ENCODE measurements at regions not wholly inside any gene's neighbourhood (a gene's known extent, or its start where the extent isn't known, plus 50 kb on each side); places are given as distances from the start of the nearest gene placed in this dataset.

GRCh38 chr14:101004954-101005353, 101.4 kb upstream of the RTL1 start:
- DNase-seq: no peak

- DNase-seq: no peak
Observed at GRCh38 chr14:101005447-101005846, 101.9 kb upstream of the RTL1 start.

GRCh38 chr14:101006008-101006407, 102.5 kb upstream of the RTL1 start:
- DNase-seq: no peak

DNA sequence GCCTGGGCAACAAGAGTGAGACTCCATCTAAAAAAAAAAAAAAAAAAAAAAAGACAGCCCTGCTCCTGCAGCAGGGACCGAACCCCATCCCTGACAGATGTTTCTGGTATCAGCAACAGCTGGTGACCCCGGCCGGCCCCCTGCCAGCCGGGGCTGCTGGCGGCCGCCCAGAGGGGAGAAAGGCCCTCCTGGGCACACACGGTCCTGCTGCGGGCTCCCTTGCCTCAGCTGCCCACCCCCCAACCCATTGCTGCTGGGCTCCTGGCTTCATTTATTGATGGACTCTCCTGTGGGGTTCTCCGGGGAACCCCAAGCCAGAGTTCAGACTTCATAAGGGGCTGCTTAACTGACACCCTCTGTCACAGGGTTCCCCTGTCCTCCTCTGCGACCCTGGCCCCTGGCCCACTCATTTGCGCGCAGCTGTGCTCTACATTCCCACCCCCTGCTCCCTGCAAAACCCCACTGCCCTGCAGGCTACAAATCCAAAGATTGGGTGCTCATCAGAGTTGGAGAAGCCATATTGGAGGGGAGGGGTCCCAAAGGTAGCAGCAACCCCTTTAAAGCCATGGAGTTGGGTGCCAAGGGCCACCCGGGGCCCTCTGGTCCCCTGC, 103.6 kb upstream of the RTL1 start:
- DNase-seq: no peak

GRCh38 chr14:101007765-101008164, 104.2 kb upstream of the RTL1 start:
- DNase-seq: no peak

DNA sequence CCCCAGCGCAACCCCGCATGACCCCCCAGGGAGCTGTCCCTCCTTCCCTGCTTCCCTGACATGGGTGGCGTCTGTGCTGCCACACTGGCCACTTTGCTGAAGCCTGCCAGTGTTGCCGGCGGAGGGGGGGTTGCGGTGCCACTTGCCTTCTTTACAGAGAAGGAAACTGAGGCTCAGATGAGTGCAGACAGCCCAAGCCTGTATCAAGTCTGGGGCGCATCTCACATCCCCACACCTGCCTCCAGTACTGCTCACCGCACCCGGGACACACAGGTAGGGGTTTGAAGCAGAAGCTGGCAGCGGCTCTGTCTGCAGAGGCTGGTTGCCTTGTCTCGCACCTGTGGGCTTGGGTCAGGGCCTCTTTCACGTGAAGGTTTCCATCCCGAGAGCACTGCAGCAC, 104.7 kb upstream of the RTL1 start:
- no peak for DNase-seq

- DNase-seq: no peak
Observed at GRCh38 chr14:101008631-101009336, 105.3 kb upstream of the RTL1 start.

- DNase-seq: no peak
Observed at GRCh38 chr14:101009531-101009930, 106.0 kb upstream of the RTL1 start.

DNA sequence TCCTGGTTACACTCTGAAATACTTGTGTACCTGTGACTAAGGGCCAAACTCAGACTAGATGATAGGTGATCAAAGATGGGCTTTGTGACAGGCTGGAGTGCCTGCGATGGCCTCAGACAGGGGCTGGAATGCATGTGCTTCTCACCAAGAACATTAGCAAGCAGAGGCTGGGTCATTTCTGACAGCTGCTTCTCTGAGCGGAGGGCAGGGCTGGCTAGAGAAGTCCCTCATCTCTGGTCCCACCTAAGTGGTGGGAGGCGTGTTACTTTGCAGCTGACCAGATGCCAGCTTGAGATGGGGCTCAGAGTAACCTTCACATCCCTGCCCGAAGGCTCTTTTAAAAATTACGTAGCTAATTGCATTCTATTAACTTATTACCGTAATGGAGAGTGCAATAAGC, 106.8 kb upstream of the RTL1 start:
- DNase-seq: no peak

DNA sequence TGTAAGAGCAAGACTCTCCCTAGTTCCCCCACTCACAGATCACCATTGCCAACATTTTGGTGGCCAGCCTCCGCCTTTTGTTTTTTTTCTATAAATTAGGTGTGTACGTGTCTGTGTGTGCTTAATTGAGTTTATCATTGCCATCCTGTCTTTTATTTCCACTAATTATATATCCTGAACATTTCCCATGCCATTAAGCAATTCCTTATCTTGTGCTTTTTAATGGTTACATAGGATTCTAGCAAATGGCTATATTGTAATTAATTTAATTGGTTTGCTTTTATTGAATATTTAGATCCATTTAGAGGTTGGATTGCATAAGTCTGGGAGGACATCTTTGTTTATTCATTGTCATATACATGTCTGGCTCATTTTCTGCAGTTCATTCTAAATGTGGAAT, 107.3 kb upstream of the RTL1 start:
- no peak for DNase-seq

DNA sequence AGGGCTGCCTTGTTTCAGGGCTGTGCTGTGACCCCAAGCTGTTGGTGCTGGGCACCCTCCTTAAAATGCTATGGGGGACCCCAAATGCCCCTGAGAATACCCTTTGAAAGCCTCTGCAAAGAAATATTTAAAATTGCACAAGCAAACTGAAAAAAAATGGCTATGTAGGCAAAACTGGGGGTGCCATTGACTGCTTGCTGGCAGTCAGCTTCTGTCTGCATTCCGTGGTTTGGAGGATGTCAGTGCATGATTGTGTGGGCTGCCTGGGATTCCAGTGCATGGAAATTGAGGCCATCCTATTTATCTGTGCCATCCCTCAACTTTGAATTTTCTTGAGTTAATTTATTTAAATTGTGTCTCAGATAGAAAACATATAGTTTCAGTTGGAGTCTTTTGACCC, 113.7 kb upstream of the RTL1 start:
- DNase-seq: no peak

- DNase-seq: no peak
Observed at GRCh38 chr14:101017806-101018560, 114.5 kb upstream of the RTL1 start.

DNA sequence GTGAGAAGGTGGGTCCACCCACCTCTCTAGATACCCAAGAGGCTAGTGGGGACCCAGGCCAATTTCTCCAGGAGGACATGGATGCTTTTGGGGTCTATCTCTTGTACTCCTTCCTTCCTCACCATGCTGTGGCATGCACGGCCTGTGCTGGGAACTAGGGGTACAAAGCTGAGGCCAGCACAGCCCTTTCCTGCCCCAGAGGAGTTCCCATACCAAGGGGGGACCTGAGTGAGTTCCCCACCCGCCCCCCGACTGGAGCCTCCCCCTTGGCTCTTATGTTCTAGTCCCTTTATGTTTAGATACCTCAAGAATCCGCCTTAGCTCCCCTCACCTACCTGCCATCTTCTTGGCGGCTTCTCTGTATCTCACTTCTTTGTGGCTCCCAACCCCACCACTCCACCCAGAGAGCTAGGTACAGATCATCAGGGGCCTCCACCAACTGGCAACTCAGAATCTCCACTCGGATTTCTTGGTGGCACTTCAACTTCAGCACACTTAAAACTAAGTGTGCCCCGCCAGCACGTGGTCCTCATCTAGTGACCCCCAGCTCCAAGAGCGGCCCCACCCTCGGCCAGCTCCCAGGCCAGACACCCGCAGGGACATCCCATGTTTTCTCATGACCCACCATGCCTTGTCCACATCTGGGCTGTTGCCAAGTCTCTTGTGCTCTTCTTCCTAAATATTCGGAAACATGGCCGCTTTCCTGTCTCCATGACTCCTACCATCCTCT, 115.2 kb upstream of the RTL1 start:
- DNase-seq: no peak

DNA sequence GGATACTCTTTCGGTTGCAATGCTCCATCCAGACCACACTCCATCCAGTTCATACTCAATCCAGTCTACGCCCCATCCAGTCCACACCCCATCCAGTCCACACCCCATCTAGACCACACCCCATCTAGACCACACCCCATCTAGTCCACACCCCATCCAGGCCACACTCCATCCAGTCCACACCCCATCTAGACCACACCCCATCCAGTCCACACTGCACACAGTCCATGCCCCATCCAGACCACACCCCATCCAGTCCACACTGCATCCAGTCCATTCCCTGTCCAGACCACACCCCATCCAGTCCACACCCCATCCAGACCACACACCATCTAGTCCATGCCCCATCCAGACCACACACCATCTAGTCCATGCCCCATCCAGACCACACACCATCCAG, 116.0 kb upstream of the RTL1 start:
- no peak for DNase-seq

DNA sequence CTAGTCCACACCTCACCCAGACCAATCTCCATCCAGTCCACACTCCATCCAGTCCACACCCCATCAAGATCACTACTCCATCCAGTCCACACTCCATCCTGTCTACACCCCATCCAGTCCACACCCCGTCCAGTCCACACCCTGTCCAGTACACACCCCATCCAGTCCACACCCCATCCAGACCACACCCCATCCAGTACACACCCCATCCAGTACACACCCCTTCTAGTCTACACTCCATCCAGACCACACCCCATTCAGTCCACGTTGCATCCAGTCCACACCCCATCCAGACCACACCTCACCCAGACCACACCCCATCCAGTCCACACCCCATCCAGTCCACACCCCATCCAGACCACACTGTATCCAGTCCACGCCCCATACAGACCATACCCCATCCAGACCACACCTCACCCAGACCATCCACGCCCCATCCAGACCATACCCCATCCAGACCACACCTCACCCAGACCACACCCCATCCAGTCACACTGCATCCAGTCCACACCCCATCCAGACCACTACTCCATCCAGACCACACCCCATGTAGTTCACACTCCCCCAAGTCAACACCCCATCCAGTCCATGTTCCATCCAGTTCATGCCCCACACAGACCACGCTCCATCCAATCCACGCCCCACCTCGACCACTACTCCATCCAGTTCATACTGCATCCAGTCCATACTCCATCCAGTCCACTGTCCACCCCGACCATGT, 116.6 kb upstream of the RTL1 start:
- no peak for DNase-seq

GRCh38 chr14:101020834-101021370, 117.4 kb upstream of the RTL1 start:
- DNase-seq: no peak

DNA sequence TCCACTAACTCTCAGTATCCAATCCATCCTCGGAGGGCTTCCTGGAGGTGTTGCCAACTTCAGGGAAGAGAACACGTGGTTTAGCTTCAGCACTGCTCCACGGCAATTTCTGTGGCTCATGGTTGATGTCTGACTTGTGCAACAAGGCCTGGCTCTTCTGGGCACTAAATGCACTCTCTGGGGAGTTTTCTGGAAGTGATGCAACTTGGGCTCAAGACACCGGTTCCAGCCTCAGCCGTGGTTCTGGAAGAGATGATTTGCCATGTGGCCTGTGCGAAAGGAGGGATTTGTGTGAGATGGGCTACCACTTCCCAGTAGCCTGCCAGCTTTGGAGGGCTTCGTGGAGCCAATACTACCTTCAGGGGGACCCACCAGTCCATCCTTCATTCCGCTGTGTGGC, 118.6 kb upstream of the RTL1 start:
- no peak for DNase-seq

GRCh38 chr14:101022916-101023435, 119.5 kb upstream of the RTL1 start:
- DNase-seq: no peak

- DNase-seq: no peak
Observed at GRCh38 chr14:101024686-101025085, 121.2 kb upstream of the RTL1 start.

DNA sequence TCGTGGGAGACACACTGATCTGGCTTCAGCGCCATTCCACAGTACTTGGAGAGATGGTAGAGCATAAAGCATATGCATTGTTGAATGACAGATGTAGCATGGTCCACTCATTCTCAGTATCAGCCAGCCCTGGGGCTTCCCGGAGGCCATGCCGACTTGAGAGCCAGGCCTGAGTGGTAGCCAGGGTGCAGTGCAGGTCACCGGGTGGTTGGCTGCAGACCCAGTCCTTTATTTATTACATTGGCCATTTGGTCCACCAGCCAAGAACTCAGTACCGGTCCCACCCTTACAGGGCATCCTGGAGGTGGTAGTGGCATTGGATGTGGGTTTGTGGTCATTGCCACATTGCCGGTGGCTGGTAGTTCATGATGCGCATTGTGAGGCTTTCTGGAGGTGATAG, 121.6 kb upstream of the RTL1 start:
- no peak for DNase-seq

GRCh38 chr14:101025696-101026095, 122.2 kb upstream of the RTL1 start:
- DNase-seq: no peak

GRCh38 chr14:101026341-101026740, 122.8 kb upstream of the RTL1 start:
- no peak for DNase-seq
